ENCODE measurements at regions not wholly inside any gene's neighbourhood (a gene's known extent, or its start where the extent isn't known, plus 50 kb on each side); places are given as distances from the start of the nearest gene placed in this dataset.
"Not testable (repeated sequence)": the region's sequence is repeated elsewhere in the genome, so short reads cannot be mapped to it uniquely, and the experiment has no call there.

GRCh38 chr2:95686056-95686825, 94.4 kb downstream of the TRIM43 start:
- H3K9me3 ChIP-seq (ENCODE audit: control insufficient read depth in 4 of 4, low read length in 3 of 4); H3K27me3 ChIP-seq (ENCODE audit: control insufficient read depth in 4 of 4, insufficient read depth in 4 of 4, low read length in 3 of 4); DNase-seq (ENCODE audit: low spot score); H3K9ac ChIP-seq (ENCODE audit: low read depth in 1 of 2, low read length in 2 of 2); H3K4me3 ChIP-seq (ENCODE audit: low read depth in 1 of 3, low read length in 3 of 3); H3K36me3 ChIP-seq (ENCODE audit: control insufficient read depth in 4 of 4, insufficient read depth in 3 of 4, low read depth in 1 of 4, low read length in 3 of 4): not testable (repeated sequence)
- peak overlapping the region; percentile 7 to 25 for H3K27ac ChIP-seq (ENCODE audit: low read depth in 1 of 2, low read length in 2 of 2)
- TF ChIP-seq RXRA (IDR thresholded peaks at IDR 0.05) (peak in 1 of 2 donors; percentile 45), HNF4A (conservative IDR thresholded peaks at IDR 0.05) (peak in 1 of 2 donors; percentile 24)
- H3K4me1 ChIP-seq (ENCODE audit: control insufficient read depth in 4 of 4, insufficient read depth in 4 of 4, low read length in 3 of 4) = peaks cover 5 to 54% (median 42%) of the 10 kb centered on the region in 4 donors
- 25% methylated on average over 5 of the region's 5 CpGs for WGBS

GRCh38 chr2:95687852-95688251, 96.1 kb downstream of the TRIM43 start:
- peaks cover 5 to 52% (median 41%) of the 10 kb centered on the region in 4 donors for H3K4me1 ChIP-seq (ENCODE audit: control insufficient read depth in 4 of 4, insufficient read depth in 4 of 4, low read length in 3 of 4)
- DNase-seq (ENCODE audit: low spot score); H3K27ac ChIP-seq (ENCODE audit: low read depth in 1 of 2, low read length in 2 of 2); H3K4me3 ChIP-seq (ENCODE audit: low read depth in 1 of 3, low read length in 3 of 3); H3K9ac ChIP-seq (ENCODE audit: low read depth in 1 of 2, low read length in 2 of 2); H3K27me3 ChIP-seq (ENCODE audit: control insufficient read depth in 4 of 4, insufficient read depth in 4 of 4, low read length in 3 of 4); H3K9me3 ChIP-seq (ENCODE audit: control insufficient read depth in 4 of 4, low read length in 3 of 4); H3K36me3 ChIP-seq (ENCODE audit: control insufficient read depth in 4 of 4, insufficient read depth in 3 of 4, low read depth in 1 of 4, low read length in 3 of 4): not testable (repeated sequence)
- 68% methylated on average over 2 of the region's 2 CpGs for WGBS

- DNase-seq (ENCODE audit: low spot score); H3K4me3 ChIP-seq (ENCODE audit: low read depth in 1 of 3, low read length in 3 of 3); H3K27ac ChIP-seq (ENCODE audit: low read depth in 1 of 2, low read length in 2 of 2); H3K36me3 ChIP-seq (ENCODE audit: control insufficient read depth in 4 of 4, insufficient read depth in 3 of 4, low read depth in 1 of 4, low read length in 3 of 4); H3K9me3 ChIP-seq (ENCODE audit: control insufficient read depth in 4 of 4, low read length in 3 of 4); H3K9ac ChIP-seq (ENCODE audit: low read depth in 1 of 2, low read length in 2 of 2); H3K27me3 ChIP-seq (ENCODE audit: control insufficient read depth in 4 of 4, insufficient read depth in 4 of 4, low read length in 3 of 4): not testable (repeated sequence)
- peaks cover 7 to 51% (median 42%) of the 10 kb centered on the region in 4 donors for H3K4me1 ChIP-seq (ENCODE audit: control insufficient read depth in 4 of 4, insufficient read depth in 4 of 4, low read length in 3 of 4)
- WGBS = 35% methylated on average over 7 of the region's 7 CpGs
- TF ChIP-seq HNF4A (conservative IDR thresholded peaks at IDR 0.05) (peak; percentile 69 to 77), SP1 (IDR thresholded peaks at IDR 0.05) (peak; percentile 90), FOXA1 (IDR thresholded peaks at IDR 0.05) (peak; percentile 79), JUND (IDR thresholded peaks at IDR 0.05) (peak; percentile 28 to 75), EGR1 (IDR thresholded peaks at IDR 0.05; ENCODE audit: low read depth in 2 of 2) (peak; percentile 56 to 68), MAX (IDR thresholded peaks at IDR 0.05) (peak; percentile 37), NR2F2 (IDR thresholded peaks at IDR 0.05) (peak; percentile 81), ATF3 (IDR thresholded peaks at IDR 0.05) (peak; percentile 67), YY1 (IDR thresholded peaks at IDR 0.05) (peak; percentile 43), FOXA2 (IDR thresholded peaks at IDR 0.05) (peak; percentile 75), RXRA (IDR thresholded peaks at IDR 0.05) (peak; percentile 98 to 100), HNF4G (IDR thresholded peaks at IDR 0.05) (peak; percentile 56), RAD21 (IDR thresholded peaks at IDR 0.05) (peak; percentile 25 to 59), REST (IDR thresholded peaks at IDR 0.05) (peak; percentile 65)
These were observed 99.4 kb downstream of the TRIM43 start for GRCh38 chr2:95691210-95691609.

Measured in liver (tissue), 7 donors.